Ovary (tissue), 3 donors: ENCODE measurements at regions not wholly inside any gene's neighbourhood (a gene's known extent, or its start where the extent isn't known, plus 50 kb on each side); places are given as distances from the start of the nearest gene placed in this dataset.

Source experiments
- CTCF ChIP-seq, 3 donors: fragments of 450-650 bp in 2 of 3; fragments of 200-600 bp in 1 of 3; IDR thresholded peaks; one replicate each; pipeline versions ENCODE4 v1.5.1 to v1.8.0; 2016 to 2022; ENCODE audit warnings: antibody characterized with exemption in 3 of 3, mild to moderate bottlenecking in 1 of 3
- POLR2A ChIP-seq: fragments of 450-650 bp; IDR thresholded peaks from one replicate; pipeline ENCODE4 v1.6.1; 2017; ENCODE audit warnings: antibody characterized with exemption, mild to moderate bottlenecking, moderate library complexity
- donor health status: DM: no; HTN: no; CAD: no.

- TF ChIP-seq CTCF (IDR thresholded peaks at IDR 0.05) (no peak), POLR2A (no peak)
Observed at GRCh38 chr18:2091937-2092336, 479.4 kb downstream of the METTL4 start.
